HEK293T (cell line): ENCODE measurements at regions not wholly inside any gene's neighbourhood (a gene's known extent, or its start where the extent isn't known, plus 50 kb on each side); places are given as distances from the start of the nearest gene placed in this dataset.

Source experiments
- ARNT ChIP-seq: fragments of 450-650 bp; IDR thresholded peaks from 2 replicates; pipeline ENCODE4 v1.6.1; 2017; ENCODE audit warnings: mild to moderate bottlenecking
- BHLHE40 ChIP-seq: fragments of 450-650 bp; IDR thresholded peaks from 2 replicates; pipeline ENCODE4 v1.6.1; 2016; ENCODE audit warnings: mild to moderate bottlenecking, moderate library complexity, borderline replicate concordance
- CTBP1 ChIP-seq: fragments of 450-650 bp; IDR thresholded peaks from 2 replicates; pipeline ENCODE4 v1.6.1; 2016; ENCODE audit warnings: borderline replicate concordance
- ZNF384 ChIP-seq: fragments of 450-650 bp; IDR thresholded peaks from 2 replicates; pipeline ENCODE4 v1.6.1; 2016
- TF ChIP-seq, protein P1 (sequence below): fragments of 450-650 bp; IDR thresholded peaks from 2 replicates; pipeline ENCODE4 v1.6.1; 2016

DNA sequence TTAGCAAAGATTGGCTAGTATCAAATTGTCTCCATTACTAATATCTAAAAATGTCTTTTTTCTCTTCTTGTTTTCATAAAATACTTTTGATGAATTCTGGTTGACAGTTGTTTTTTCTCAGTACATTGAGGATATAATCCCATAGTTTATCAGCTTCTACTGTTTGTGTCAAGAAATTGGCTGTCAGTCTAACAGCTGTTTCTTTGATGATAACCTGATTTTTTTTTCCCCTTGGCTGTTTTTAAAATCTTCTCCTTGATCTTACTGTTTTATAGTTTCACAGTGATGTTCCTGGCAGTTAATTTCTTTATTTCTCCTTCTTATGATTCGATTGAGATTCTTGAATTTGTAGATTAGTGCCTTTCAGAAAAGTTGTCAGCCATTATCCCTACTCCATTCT is 315.3 kb upstream of the PMFBP1 start:
- TF ChIP-seq BHLHE40 (no peak), CTBP1 (no peak), ARNT (no peak), ZNF384 (no peak)
- TF ChIP-seq, protein P1, sequence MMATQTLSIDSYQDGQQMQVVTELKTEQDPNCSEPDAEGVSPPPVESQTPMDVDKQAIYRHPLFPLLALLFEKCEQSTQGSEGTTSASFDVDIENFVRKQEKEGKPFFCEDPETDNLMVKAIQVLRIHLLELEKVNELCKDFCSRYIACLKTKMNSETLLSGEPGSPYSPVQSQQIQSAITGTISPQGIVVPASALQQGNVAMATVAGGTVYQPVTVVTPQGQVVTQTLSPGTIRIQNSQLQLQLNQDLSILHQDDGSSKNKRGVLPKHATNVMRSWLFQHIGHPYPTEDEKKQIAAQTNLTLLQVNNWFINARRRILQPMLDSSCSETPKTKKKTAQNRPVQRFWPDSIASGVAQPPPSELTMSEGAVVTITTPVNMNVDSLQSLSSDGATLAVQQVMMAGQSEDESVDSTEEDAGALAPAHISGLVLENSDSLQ: no peak
